Lung (tissue), 11 donors: ENCODE measurements at regions not wholly inside any gene's neighbourhood (a gene's known extent, or its start where the extent isn't known, plus 50 kb on each side); places are given as distances from the start of the nearest gene placed in this dataset.
A peak's percentile ranks its signal among the peaks of the same experiment; 100 is the strongest.
"Not testable (repeated sequence)": the region's sequence is repeated elsewhere in the genome, so short reads cannot be mapped to it uniquely, and the experiment has no call there.

Source experiments
- ATAC-seq: fragments of 200-7000 bp; cut with Tn5 transposase; one replicate; pipeline ENCODE4 v1.9.1; 2020; ENCODE audit warnings: moderate number of reproducible peaks; ENCODE audit not compliant: insufficient read depth, low FRiP score
- DNase-seq, 3 donors: peaks; one replicate each; pipeline ENCODE4 v3.0.0-alpha.2; 2013 to 2017
- H3K27ac ChIP-seq, 2 donors: one replicate each; pipeline ENCODE4 v1.5.1; 2013; ENCODE audit warnings: mild to moderate bottlenecking in 2 of 2, moderate library complexity in 2 of 2, control low read depth in 1 of 2, inconsistent platforms in 1 of 2, low read depth in 1 of 2, low read length in 1 of 2
- H3K27me3 ChIP-seq, 3 donors: one replicate each; pipeline ENCODE4 v1.5.1; 2013; ENCODE audit warnings: low read length in 2 of 3; ENCODE audit not compliant: control insufficient read depth in 3 of 3, insufficient read depth in 3 of 3
- H3K36me3 ChIP-seq, 4 donors: one replicate each; pipeline ENCODE4 v1.5.1; 2013; ENCODE audit warnings: low read length in 4 of 4, mild to moderate bottlenecking in 1 of 4, moderate library complexity in 1 of 4; ENCODE audit not compliant: control insufficient read depth in 4 of 4, insufficient read depth in 4 of 4
- H3K4me1 ChIP-seq, 5 donors: one replicate each; pipeline ENCODE4 v1.5.1; 2013; ENCODE audit warnings: low read length in 5 of 5, mild to moderate bottlenecking in 2 of 5, moderate library complexity in 1 of 5; ENCODE audit not compliant: control insufficient read depth in 5 of 5, insufficient read depth in 5 of 5
- H3K4me3 ChIP-seq: one replicate; pipeline ENCODE4 v1.5.1; 2013; ENCODE audit warnings: mild to moderate bottlenecking, control low read depth, moderate library complexity
- H3K9ac ChIP-seq, 2 donors: one replicate each; pipeline ENCODE4 v1.5.1; 2013; ENCODE audit warnings: low read length in 2 of 2, control low read depth in 1 of 2; ENCODE audit not compliant: insufficient read depth in 1 of 2
- H3K9me3 ChIP-seq, 4 donors: one replicate each; pipeline ENCODE4 v1.5.1; 2013; ENCODE audit warnings: low read length in 3 of 4, mild to moderate bottlenecking in 1 of 4, moderate library complexity in 1 of 4; ENCODE audit not compliant: control insufficient read depth in 4 of 4, insufficient read depth in 3 of 4
- WGBS, 2 donors: extraction: QIAGEN DNeasy Blood & Tissue Kit; methylation state at CpG; one replicate each; pipeline ENCODE4 v1.1.7; 2013; 5-methylcytosine and 5-hydroxymethylcytosine counted together
- TF ChIP-seq, protein P1 (sequence below): IDR thresholded peaks from 2 replicates; pipeline ENCODE4 v1.5.1; 2012; ENCODE audit warnings: mild to moderate bottlenecking; ENCODE audit errors: control extremely low read depth, extremely low read depth
- donor health status: control.
- donor health status: control.
- donor health status: Bipolar disorder and iron deficiency.
- donor health status: healthy.
- donor health status: DM: yes; HTN: yes; CAD: no.

GRCh38 chr4:12022409-12022808, 593.7 kb upstream of the HS3ST1 start:
- H3K4me1 ChIP-seq, result no peaks in the 10 kb centered on the region
- DNase-seq, result no peak
- H3K27me3 ChIP-seq, result no peaks in the 10 kb centered on the region
- H3K9me3 ChIP-seq, result peaks cover 0 to 1% (median 0%) of the 10 kb centered on the region in 4 donors
- no peak overlapping the region for H3K27ac ChIP-seq
- no peaks in the 10 kb centered on the region for H3K36me3 ChIP-seq
- no peak for ATAC-seq
- no peak overlapping the region for H3K4me3 ChIP-seq
- TF ChIP-seq, protein P1, sequence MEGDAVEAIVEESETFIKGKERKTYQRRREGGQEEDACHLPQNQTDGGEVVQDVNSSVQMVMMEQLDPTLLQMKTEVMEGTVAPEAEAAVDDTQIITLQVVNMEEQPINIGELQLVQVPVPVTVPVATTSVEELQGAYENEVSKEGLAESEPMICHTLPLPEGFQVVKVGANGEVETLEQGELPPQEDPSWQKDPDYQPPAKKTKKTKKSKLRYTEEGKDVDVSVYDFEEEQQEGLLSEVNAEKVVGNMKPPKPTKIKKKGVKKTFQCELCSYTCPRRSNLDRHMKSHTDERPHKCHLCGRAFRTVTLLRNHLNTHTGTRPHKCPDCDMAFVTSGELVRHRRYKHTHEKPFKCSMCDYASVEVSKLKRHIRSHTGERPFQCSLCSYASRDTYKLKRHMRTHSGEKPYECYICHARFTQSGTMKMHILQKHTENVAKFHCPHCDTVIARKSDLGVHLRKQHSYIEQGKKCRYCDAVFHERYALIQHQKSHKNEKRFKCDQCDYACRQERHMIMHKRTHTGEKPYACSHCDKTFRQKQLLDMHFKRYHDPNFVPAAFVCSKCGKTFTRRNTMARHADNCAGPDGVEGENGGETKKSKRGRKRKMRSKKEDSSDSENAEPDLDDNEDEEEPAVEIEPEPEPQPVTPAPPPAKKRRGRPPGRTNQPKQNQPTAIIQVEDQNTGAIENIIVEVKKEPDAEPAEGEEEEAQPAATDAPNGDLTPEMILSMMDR, result no peak
- WGBS, 2 donors, result 98% methylated on average over 2 of the region's 2 CpGs
- H3K9ac ChIP-seq, result no peak overlapping the region

DNA sequence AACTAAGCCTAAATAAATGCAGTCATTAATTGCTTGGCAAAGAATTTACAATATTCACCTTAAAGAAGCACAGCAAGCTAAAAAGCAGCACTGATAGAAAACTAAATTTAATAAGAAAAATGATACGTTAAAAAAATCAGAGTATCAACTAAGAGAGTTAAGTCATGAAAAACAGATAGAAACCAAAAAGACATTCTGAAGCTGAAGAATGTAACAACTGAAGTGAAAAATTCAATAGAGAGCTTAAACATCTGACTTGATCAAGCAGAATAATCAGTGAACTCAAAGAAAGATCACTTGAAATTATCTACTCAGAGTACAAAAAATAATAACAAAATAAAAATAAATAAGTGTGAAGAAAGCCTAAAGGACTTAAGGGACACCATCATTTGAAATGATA, 588.0 kb upstream of the HS3ST1 start:
- H3K9me3 ChIP-seq, result peaks cover 0 to 11% (median 4%) of the 10 kb centered on the region in 4 donors
- no peaks in the 10 kb centered on the region for H3K4me1 ChIP-seq
- no peak for ATAC-seq
- no peak overlapping the region for H3K9ac ChIP-seq
- 96 to 98% methylated on average over 1 of the region's 1 CpG for WGBS, 2 donors
- TF ChIP-seq, protein P1, result no peak
- no peaks in the 10 kb centered on the region for H3K36me3 ChIP-seq
- no peaks in the 10 kb centered on the region for H3K27me3 ChIP-seq
- H3K27ac ChIP-seq, result no peak overlapping the region
- DNase-seq, result no peak
- H3K4me3 ChIP-seq, result no peak overlapping the region

GRCh38 chr4:12005471-12005870, 576.8 kb upstream of the HS3ST1 start:
- no peaks in the 10 kb centered on the region for H3K4me1 ChIP-seq
- TF ChIP-seq, protein P1, result no peak
- no peak overlapping the region for H3K4me3 ChIP-seq
- no peaks in the 10 kb centered on the region for H3K9me3 ChIP-seq
- ATAC-seq (no peak), DNase-seq (peak in 1 of 3 donors; percentile 17)
- no peaks in the 10 kb centered on the region for H3K36me3 ChIP-seq
- no peaks in the 10 kb centered on the region for H3K27me3 ChIP-seq
- H3K9ac ChIP-seq, result no peak overlapping the region
- no peak overlapping the region for H3K27ac ChIP-seq

DNA sequence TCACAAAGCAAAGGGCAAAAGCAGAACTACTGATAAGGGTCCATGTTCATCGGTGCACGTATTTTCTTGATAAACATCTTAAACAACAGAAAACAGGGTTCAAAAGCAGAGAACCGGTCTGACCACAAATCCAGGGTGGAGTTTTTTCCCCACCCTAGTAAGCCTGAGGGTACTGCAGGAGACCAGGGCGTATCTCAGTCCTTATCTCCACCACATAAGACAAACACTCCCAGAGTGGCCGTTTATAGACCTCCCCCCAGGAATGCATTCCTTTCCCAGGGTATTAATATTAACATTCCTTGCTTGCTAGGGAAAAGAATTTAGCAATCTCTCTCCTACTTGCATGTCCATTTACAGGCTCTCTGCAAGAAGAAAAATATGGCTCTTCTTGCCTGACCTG, 567.9 kb upstream of the HS3ST1 start:
- not testable (repeated sequence) for H3K4me3 ChIP-seq, H3K9ac ChIP-seq, DNase-seq, H3K4me1 ChIP-seq, H3K27me3 ChIP-seq, H3K27ac ChIP-seq, ATAC-seq, H3K36me3 ChIP-seq
- H3K9me3 ChIP-seq, result peaks cover 0 to 11% (median 5%) of the 10 kb centered on the region in 4 donors
- 78 to 87% methylated on average over 5 of the region's 5 CpGs for WGBS, 2 donors
